ENCODE measurements at regions not wholly inside any gene's neighbourhood (a gene's known extent, or its start where the extent isn't known, plus 50 kb on each side); places are given as distances from the start of the nearest gene placed in this dataset.

DNA sequence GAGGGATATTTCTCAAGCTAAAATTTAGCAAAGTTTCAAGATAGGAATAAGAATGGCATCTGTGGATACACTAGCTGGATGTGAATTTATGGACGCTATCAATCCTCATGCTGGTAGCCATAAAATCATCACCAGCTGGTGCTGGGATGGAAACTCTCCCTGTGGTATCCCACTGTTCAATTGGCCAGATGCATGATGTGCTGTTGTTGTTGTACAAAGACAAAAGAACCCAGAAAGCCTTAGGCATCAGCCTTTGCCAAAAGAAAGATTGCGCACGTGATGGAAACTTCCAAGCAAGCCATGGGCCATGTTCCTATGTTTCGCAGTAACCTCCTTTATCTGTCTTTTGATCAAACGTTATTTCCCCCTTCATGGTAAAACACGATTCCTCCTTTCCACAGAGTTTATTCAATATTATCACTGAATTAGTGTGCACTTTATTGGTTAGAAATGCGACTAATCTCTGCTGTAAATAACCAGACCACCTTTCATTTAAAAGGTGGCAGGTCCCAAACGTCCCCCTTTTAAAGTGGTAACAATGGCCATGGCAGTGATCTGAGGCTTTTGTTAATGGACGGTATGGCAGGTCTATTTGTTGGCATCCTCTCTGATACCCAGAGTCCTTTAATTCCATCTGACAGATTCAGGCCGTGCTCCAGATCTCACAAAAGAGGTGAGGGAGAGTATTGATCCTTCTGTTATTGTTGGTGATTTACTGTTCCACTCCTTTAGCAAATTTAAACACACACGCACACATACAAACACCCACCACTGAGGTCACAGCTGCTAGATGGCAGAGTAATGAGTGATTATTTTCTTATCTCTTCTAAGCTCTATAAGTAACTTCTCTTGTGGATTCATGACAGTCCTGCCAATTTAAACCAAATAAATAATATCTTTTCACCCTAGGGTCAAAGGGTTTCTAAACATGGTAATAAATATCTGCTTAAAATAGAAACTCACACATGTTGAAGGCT lies 291.2 kb upstream of the KCNMB2 start:
- TF ChIP-seq TAF1 (IDR thresholded peaks at IDR 0.05; ENCODE audit: borderline replicate concordance, low read depth, low read length) (no peak), POLR2A (IDR thresholded peaks at IDR 0.05; ENCODE audit: low read depth, low read length) (no peak)
